ENCODE measurements at regions not wholly inside any gene's neighbourhood (a gene's known extent, or its start where the extent isn't known, plus 50 kb on each side); places are given as distances from the start of the nearest gene placed in this dataset.

DNA sequence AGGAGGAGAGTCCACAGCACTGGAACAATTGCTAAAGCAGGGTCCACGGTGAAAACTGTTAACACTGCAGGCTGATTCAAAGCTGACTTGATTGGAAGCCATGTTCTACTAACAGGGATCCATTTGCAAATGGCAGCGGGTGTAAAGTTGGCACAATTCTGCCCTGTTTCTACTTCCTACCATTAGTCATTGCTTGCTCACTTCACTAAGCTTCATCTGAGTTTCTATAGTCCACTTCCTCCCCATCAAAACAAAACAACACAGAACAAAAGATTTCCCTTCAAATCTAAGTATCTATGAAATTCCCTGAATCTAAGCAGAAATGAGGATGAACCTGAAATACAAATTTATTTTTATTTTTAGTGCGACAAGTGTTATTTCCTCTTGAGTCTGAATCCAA, 187.4 kb upstream of the SOX11 start:
- Histone ChIP-seq H3K4me3 (no peak overlapping the region), H3K27ac (no peak overlapping the region), H3K9me3 (no peaks in the 10 kb centered on the region; the same call in 2 of the 3 replicates), H3K4me1 (no peaks in the 10 kb centered on the region), H3K4me2 (no peak overlapping the region)
- TF ChIP-seq HDAC2 (IDR thresholded peaks at IDR 0.05) = no peak
- no peak for TF ChIP-seq ZNF302 (CRISPR knock-in tag; IDR thresholded peaks at IDR 0.05)
- DNase-seq (ENCODE audit: low read depth in 1 of 2, low spot score in 1 of 2) = no peak
- CTCF ChIA-PET = no interaction called here
- POLR2A ChIA-PET = no interaction called here
- no peak for FAIRE-seq
- 3% methylated on average over 3 of the region's 3 CpGs for WGBS (ENCODE audit: missing lambda C conversion rate)
- no peak for ATAC-seq

DNA sequence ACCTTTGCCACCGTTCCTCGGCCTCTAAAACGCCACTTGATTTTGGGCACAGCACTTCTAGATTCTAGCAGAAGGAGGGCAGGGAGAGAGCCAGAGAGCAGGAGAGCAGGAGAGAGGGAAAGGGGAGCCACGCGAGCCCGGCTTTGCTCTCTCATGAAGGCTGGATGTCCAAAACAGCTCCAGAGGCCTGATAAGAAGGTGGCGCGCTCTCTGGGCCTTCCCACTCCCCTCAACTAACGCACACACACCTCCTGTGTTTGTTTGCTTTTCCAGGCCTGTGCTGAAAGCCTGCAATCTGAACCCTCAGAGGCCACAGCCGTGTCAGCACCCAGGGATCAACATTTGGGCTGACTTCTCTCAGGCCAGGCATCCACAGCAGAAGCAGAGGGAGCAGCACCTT, 184.8 kb upstream of the SOX11 start:
- no peaks in the 10 kb centered on the region for H3K4me1 ChIP-seq
- WGBS (ENCODE audit: missing lambda C conversion rate) = 17% methylated on average over 9 of the region's 10 CpGs
- H3K27ac ChIP-seq = no peak overlapping the region
- POLR2A ChIA-PET = no interaction called here
- H3K9me3 ChIP-seq = peaks cover 7% of the 10 kb centered on the region; the same call in 1 of the 3 replicates
- TF ChIP-seq SREBF2 (IDR thresholded peaks at IDR 0.05) (no peak), CBX8 (IDR thresholded peaks at IDR 0.05) (no peak), POLR2A (IDR thresholded peaks at IDR 0.05; ENCODE audit: low read length) (no peak), NFE2L2 (conservative IDR thresholded peaks at IDR 0.05; ENCODE audit: low read length) (no peak), FOSB (CRISPR knock-in tag; IDR thresholded peaks at IDR 0.05) (no peak), FOXS1 (CRISPR knock-in tag; IDR thresholded peaks at IDR 0.05) (no peak), HOXB13 (CRISPR knock-in tag; IDR thresholded peaks at IDR 0.05; ENCODE audit: low read depth) (no peak)
- no peak overlapping the region for H3K4me3 ChIP-seq
- no peak overlapping the region for H3K4me2 ChIP-seq
- FAIRE-seq (no peak), ATAC-seq (no peak), DNase-seq (ENCODE audit: low read depth in 1 of 2, low spot score in 1 of 2) (no peak)
- CTCF ChIA-PET = no interaction called here

- WGBS (ENCODE audit: missing lambda C conversion rate) = 28% methylated on average over 7 of the region's 7 CpGs
- Histone ChIP-seq H3K4me2 (no peak overlapping the region), H3K27ac (no peak overlapping the region), H3K4me1 (no peaks in the 10 kb centered on the region), H3K9me3 (peaks cover 7% of the 10 kb centered on the region; the same call in 1 of the 3 replicates), H3K4me3 (no peak overlapping the region)
- ChIA-PET CTCF (no interaction called here), POLR2A (no interaction called here)
- ATAC-seq (no peak), FAIRE-seq (no peak), DNase-seq (ENCODE audit: low read depth in 1 of 2, low spot score in 1 of 2) (no peak)
- TF ChIP-seq HOXB13 (CRISPR knock-in tag; IDR thresholded peaks at IDR 0.05; ENCODE audit: low read depth) (no peak), GATA3 (IDR thresholded peaks at IDR 0.05; ENCODE audit: borderline replicate concordance) (no peak), EHF (CRISPR knock-in tag; IDR thresholded peaks at IDR 0.05) (no peak)
- TF ChIP-seq, protein P1, sequence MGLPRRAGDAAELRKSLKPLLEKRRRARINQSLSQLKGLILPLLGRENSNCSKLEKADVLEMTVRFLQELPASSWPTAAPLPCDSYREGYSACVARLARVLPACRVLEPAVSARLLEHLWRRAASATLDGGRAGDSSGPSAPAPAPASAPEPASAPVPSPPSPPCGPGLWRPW (IDR thresholded peaks at IDR 0.05) = no peak
Measured at GRCh38 chr2:5509362-5509761, 182.8 kb upstream of the SOX11 start.

DNA sequence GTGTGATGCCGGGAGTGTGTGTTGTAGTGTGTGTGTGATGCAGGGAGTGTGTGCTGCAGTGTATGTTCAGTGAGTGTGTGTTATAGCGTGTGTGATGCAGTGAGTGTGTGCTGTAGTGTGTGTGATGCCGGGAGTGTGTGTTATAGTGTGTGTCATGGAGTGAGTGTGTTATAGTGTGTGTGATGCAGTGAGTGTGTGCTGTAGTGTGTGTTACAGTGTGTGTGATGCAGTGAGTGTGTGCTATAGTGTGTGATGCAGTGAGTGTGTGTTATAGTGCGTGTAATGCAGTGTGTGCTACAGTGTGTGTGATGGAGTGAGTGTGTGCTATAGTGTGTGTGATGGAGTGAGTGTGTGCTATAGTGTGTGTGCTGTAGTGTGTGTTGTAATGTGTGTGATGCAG, 182.1 kb upstream of the SOX11 start:
- Histone ChIP-seq H3K4me1 (no peaks in the 10 kb centered on the region), H3K4me3 (no peak overlapping the region), H3K27ac (no peak overlapping the region), H3K4me2 (no peak overlapping the region), H3K9me3 (peaks cover 7% of the 10 kb centered on the region; the same call in 1 of the 3 replicates)
- POLR2A ChIA-PET = no interaction called here
- no peak for TF ChIP-seq RFX5 (IDR thresholded peaks at IDR 0.05)
- TF ChIP-seq RCOR1 (IDR thresholded peaks at IDR 0.05; ENCODE audit: low read depth, low read length) = no peak
- no peak for TF ChIP-seq FOSB (CRISPR knock-in tag; IDR thresholded peaks at IDR 0.05)
- TF ChIP-seq, protein P1 (IDR thresholded peaks at IDR 0.05) = no peak
- no peak for TF ChIP-seq HMGXB4 (CRISPR knock-in tag; IDR thresholded peaks at IDR 0.05; ENCODE audit: borderline replicate concordance)
- no peak for TF ChIP-seq KDM1A (IDR thresholded peaks at IDR 0.05; ENCODE audit: low read depth)
- TF ChIP-seq CHD2 (IDR thresholded peaks at IDR 0.05; ENCODE audit: low read length, partially characterized antibody) = no peak
- TF ChIP-seq SREBF2 (IDR thresholded peaks at IDR 0.05) = no peak
- TF ChIP-seq CEBPB (IDR thresholded peaks at IDR 0.05) = no peak
- TF ChIP-seq TFCP2L1 (CRISPR knock-in tag; IDR thresholded peaks at IDR 0.05) = no peak
- no peak for TF ChIP-seq HOXA7 (CRISPR knock-in tag; IDR thresholded peaks at IDR 0.05)
- TF ChIP-seq, protein P2, sequence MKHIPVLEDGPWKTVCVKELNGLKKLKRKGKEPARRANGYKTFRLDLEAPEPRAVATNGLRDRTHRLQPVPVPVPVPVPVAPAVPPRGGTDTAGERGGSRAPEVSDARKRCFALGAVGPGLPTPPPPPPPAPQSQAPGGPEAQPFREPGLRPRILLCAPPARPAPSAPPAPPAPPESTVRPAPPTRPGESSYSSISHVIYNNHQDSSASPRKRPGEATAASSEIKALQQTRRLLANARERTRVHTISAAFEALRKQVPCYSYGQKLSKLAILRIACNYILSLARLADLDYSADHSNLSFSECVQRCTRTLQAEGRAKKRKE (CRISPR knock-in tag; IDR thresholded peaks at IDR 0.05; ENCODE audit: low read depth) = no peak
- no peak for TF ChIP-seq NR3C1 (IDR thresholded peaks at IDR 0.05)
- TF ChIP-seq ZFP36 (IDR thresholded peaks at IDR 0.05; ENCODE audit: borderline replicate concordance, partially characterized antibody) = no peak
- TF ChIP-seq EHMT2 (IDR thresholded peaks at IDR 0.05; ENCODE audit: low read depth) = no peak
- TF ChIP-seq PBX3 (IDR thresholded peaks at IDR 0.05) = no peak
- TF ChIP-seq POLR2AphosphoS2 (conservative IDR thresholded peaks at IDR 0.05; ENCODE audit: low read length) = no peak
- TF ChIP-seq FOSL2 (IDR thresholded peaks at IDR 0.05) = no peak
- no peak for TF ChIP-seq FOSL2 (CRISPR knock-in tag; IDR thresholded peaks at IDR 0.05)
- ATAC-seq (no peak), DNase-seq (ENCODE audit: low read depth in 1 of 2, low spot score in 1 of 2) (no peak), FAIRE-seq (no peak)
- 18% methylated on average over 4 of the region's 4 CpGs for WGBS (ENCODE audit: missing lambda C conversion rate)
- CTCF ChIA-PET = no interaction called here
